Breast epithelium (tissue), 3 donors: ENCODE measurements at regions not wholly inside any gene's neighbourhood (a gene's known extent, or its start where the extent isn't known, plus 50 kb on each side); places are given as distances from the start of the nearest gene placed in this dataset.

Experiments used
- POLR2A ChIP-seq: fragments of 450-650 bp; IDR thresholded peaks from one replicate; pipeline ENCODE4 v1.6.1; 2016; ENCODE audit warnings: antibody characterized with exemption, mild to moderate bottlenecking, moderate library complexity
- POLR2AphosphoS5 ChIP-seq, 3 donors: sonication (generic); formaldehyde crosslinking; IDR thresholded peaks; one replicate each; pipeline ENCODE4 v1.6.1; 2017; ENCODE audit warnings: antibody characterized with exemption in 3 of 3

DNA sequence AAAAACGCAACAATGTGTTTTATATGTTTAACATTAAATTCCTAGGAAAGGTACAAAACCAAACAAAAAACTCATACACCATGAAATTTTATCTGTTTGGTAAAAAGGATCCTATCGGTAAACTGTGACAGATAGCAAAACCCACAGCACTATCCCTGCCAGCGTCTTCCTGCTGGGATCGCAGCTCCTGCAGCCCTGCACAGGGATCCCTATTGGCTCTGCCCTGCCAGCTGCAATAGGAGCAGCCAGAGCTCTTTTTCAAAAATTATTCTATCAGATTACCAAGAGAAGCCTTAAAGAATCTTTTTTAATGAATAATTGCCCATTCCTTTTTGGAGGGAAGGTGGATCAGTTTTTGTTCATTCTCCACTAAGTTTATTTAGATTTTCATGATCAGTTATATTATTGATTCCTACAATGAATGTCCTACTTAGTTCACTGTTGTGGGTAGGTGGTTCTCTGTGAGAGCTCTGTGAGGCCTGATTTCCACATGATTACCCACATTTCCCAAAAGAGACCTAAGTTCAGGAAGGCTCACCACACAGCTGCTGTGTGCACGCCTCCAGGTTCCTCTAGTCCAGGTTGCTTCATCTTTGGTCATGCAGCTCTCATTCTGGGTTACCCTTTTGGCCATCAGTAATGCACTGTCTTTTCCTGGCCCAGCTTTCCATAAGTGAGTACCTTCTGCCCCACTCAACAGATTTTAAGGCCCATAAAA lies 293.8 kb downstream of the FRK start:
- TF ChIP-seq POLR2AphosphoS5 (IDR thresholded peaks at IDR 0.05) (no peak), POLR2A (no peak)
